GM18517 (cell line): ENCODE measurements at regions not wholly inside any gene's neighbourhood (a gene's known extent, or its start where the extent isn't known, plus 50 kb on each side); places are given as distances from the start of the nearest gene placed in this dataset.
"Not testable (repeated sequence)": the region's sequence is repeated elsewhere in the genome, so short reads cannot be mapped to it uniquely, and the experiment has no call there.

ENCODE experiments used
- ATAC-seq: cut with Tn5 transposase; IDR thresholded peaks from one replicate; pipeline ENCODE4 v1.9.1; 2021; ENCODE audit warnings: mild to moderate bottlenecking, moderate library complexity; ENCODE audit not compliant: unreplicated experiment

- no peak for ATAC-seq
Observed at GRCh38 chr9:88916894-88917293, 74.4 kb upstream of the S1PR3 start.

- no peak for ATAC-seq
Observed at GRCh38 chr9:88917375-88917774, 73.9 kb upstream of the S1PR3 start.

- ATAC-seq: not testable (repeated sequence)
Observed at GRCh38 chr9:88918537-88918936, 72.7 kb upstream of the S1PR3 start.

GRCh38 chr9:88920645-88921044, 70.6 kb upstream of the S1PR3 start:
- ATAC-seq: no peak

GRCh38 chr9:88922091-88922490, 69.2 kb upstream of the S1PR3 start:
- no peak for ATAC-seq

- no peak for ATAC-seq
Observed at GRCh38 chr9:88923092-88923491, 68.2 kb upstream of the S1PR3 start.

- ATAC-seq: no peak
Observed at GRCh38 chr9:88923653-88924288, 67.5 kb upstream of the S1PR3 start.

GRCh38 chr9:88925481-88925880, 65.8 kb upstream of the S1PR3 start:
- ATAC-seq: no peak

- ATAC-seq: no peak
Observed at GRCh38 chr9:88926781-88927505, 64.3 kb upstream of the S1PR3 start.

- ATAC-seq: no peak
Observed at GRCh38 chr9:88927510-88927909, 63.8 kb upstream of the S1PR3 start.

GRCh38 chr9:88930716-88931115, 60.6 kb upstream of the S1PR3 start:
- ATAC-seq: no peak

- ATAC-seq: no peak
Observed at GRCh38 chr9:88932766-88933165, 58.5 kb upstream of the S1PR3 start.

- no peak for ATAC-seq
Observed at GRCh38 chr9:88933607-88934379, 57.5 kb upstream of the S1PR3 start.

- no peak for ATAC-seq
Observed at GRCh38 chr9:88934876-88935535, 56.3 kb upstream of the S1PR3 start.

GRCh38 chr9:88936132-88936531, 55.1 kb upstream of the S1PR3 start:
- no peak for ATAC-seq

- ATAC-seq: no peak
Observed at GRCh38 chr9:88936668-88937067, 54.6 kb upstream of the S1PR3 start.

GRCh38 chr9:88937248-88937647, 54.0 kb upstream of the S1PR3 start:
- ATAC-seq: no peak

- ATAC-seq: no peak
Observed at GRCh38 chr9:88938189-88938588, 53.1 kb upstream of the S1PR3 start.
